ENCODE measurements at regions not wholly inside any gene's neighbourhood (a gene's known extent, or its start where the extent isn't known, plus 50 kb on each side); places are given as distances from the start of the nearest gene placed in this dataset.
"Not testable (repeated sequence)": the region's sequence is repeated elsewhere in the genome, so short reads cannot be mapped to it uniquely, and the experiment has no call there.

GRCh38 chr16:52386694-52387093 lies 160.2 kb downstream of the TOX3 start:
- DNase-seq (ENCODE audit: low read depth): no peak

- no peak for DNase-seq (ENCODE audit: low read depth)
These were observed 162.6 kb downstream of the TOX3 start for GRCh38 chr16:52384378-52384777.

GRCh38 chr16:52383640-52384292 lies 163.2 kb downstream of the TOX3 start:
- DNase-seq (ENCODE audit: low read depth): no peak

- no peak for DNase-seq (ENCODE audit: low read depth)
These were observed 163.8 kb downstream of the TOX3 start for GRCh38 chr16:52383119-52383518.

GRCh38 chr16:52379551-52379950 lies 167.4 kb downstream of the TOX3 start:
- no peak for DNase-seq (ENCODE audit: low read depth)

- no peak for DNase-seq (ENCODE audit: low read depth)
These were observed 170.2 kb downstream of the TOX3 start for GRCh38 chr16:52376676-52377280.

GRCh38 chr16:52372313-52372712 lies 174.6 kb downstream of the TOX3 start:
- DNase-seq (ENCODE audit: low read depth): no peak

GRCh38 chr16:52368859-52369258 lies 178.1 kb downstream of the TOX3 start:
- no peak for DNase-seq (ENCODE audit: low read depth)

GRCh38 chr16:52367821-52368220 lies 179.1 kb downstream of the TOX3 start:
- no peak for DNase-seq (ENCODE audit: low read depth)

- no peak for DNase-seq (ENCODE audit: low read depth)
These were observed 180.0 kb downstream of the TOX3 start for GRCh38 chr16:52366983-52367382.

- no peak for DNase-seq (ENCODE audit: low read depth)
These were observed 182.4 kb downstream of the TOX3 start for GRCh38 chr16:52364500-52364899.

GRCh38 chr16:52363082-52363481 lies 183.9 kb downstream of the TOX3 start:
- DNase-seq (ENCODE audit: low read depth): no peak

- no peak for DNase-seq (ENCODE audit: low read depth)
These were observed 189.2 kb downstream of the TOX3 start for GRCh38 chr16:52357711-52358110.

GRCh38 chr16:52353249-52353648 lies 193.7 kb downstream of the TOX3 start:
- DNase-seq (ENCODE audit: low read depth): no peak

GRCh38 chr16:52351451-52351850 lies 195.5 kb downstream of the TOX3 start:
- DNase-seq (ENCODE audit: low read depth): no peak

- no peak for DNase-seq (ENCODE audit: low read depth)
These were observed 196.8 kb downstream of the TOX3 start for GRCh38 chr16:52350031-52350642.

GRCh38 chr16:52346709-52347108 lies 200.2 kb downstream of the TOX3 start:
- DNase-seq (ENCODE audit: low read depth): no peak

GRCh38 chr16:52333673-52334072 lies 213.3 kb downstream of the TOX3 start:
- not testable (repeated sequence) for DNase-seq (ENCODE audit: low read depth)

GRCh38 chr16:52320930-52321439 lies 226.0 kb downstream of the TOX3 start:
- DNase-seq (ENCODE audit: low read depth): no peak

- DNase-seq (ENCODE audit: low read depth): no peak
These were observed 228.5 kb downstream of the TOX3 start for GRCh38 chr16:52318302-52319009.

- DNase-seq (ENCODE audit: low read depth): no peak
These were observed 230.7 kb downstream of the TOX3 start for GRCh38 chr16:52316241-52316640.

GRCh38 chr16:52312716-52313115 lies 234.2 kb downstream of the TOX3 start:
- no peak for DNase-seq (ENCODE audit: low read depth)

All from iris pigment epithelial cell (primary cell).